GM18858 (cell line): ENCODE measurements at regions not wholly inside any gene's neighbourhood (a gene's known extent, or its start where the extent isn't known, plus 50 kb on each side); places are given as distances from the start of the nearest gene placed in this dataset.

Experiments
- ATAC-seq: cut with Tn5 transposase; IDR thresholded peaks from one replicate; pipeline ENCODE4 v1.9.1; 2021; ENCODE audit not compliant: unreplicated experiment

- ATAC-seq = no peak
Observed at GRCh38 chr20:16123623-16124022, 449.6 kb downstream of the KIF16B start.

- ATAC-seq = no peak
Observed at GRCh38 chr20:16119909-16120308, 453.3 kb downstream of the KIF16B start.

GRCh38 chr20:16115911-16116552, 457.2 kb downstream of the KIF16B start:
- no peak for ATAC-seq

- ATAC-seq = no peak
Observed at GRCh38 chr20:16113736-16114135, 459.5 kb downstream of the KIF16B start.

GRCh38 chr20:16111852-16112412, 461.3 kb downstream of the KIF16B start:
- ATAC-seq = no peak

GRCh38 chr20:16111172-16111832, 461.9 kb downstream of the KIF16B start:
- no peak for ATAC-seq

GRCh38 chr20:16107172-16107870, 465.9 kb downstream of the KIF16B start:
- ATAC-seq = no peak

GRCh38 chr20:16106191-16106849, 466.9 kb downstream of the KIF16B start:
- no peak for ATAC-seq

GRCh38 chr20:16104783-16105182, 468.5 kb downstream of the KIF16B start:
- no peak for ATAC-seq
